ENCODE measurements at regions not wholly inside any gene's neighbourhood (a gene's known extent, or its start where the extent isn't known, plus 50 kb on each side); places are given as distances from the start of the nearest gene placed in this dataset.

DNA sequence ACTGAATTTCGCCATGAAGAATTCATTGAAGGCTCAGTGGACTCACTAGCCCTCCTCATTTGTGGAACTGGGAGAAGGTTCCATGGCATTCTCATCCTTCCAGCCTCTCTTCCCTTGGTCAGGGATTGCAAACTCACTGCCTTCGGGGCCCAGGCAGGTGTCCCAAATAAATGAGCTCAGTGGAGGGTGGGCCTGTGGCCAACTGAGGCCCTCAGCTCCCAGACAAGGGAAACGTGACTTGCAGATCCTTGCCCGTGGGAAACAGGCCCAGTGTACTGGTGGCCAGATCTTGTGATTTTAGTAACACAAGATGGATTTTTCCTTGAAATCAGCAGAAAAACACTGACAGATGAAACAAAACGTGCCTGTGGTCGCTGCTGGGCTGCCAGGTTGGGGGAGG, 168.7 kb upstream of the CTBP2 start:
- intact Hi-C loops (cut with micrococcal nuclease; ENCODE audit: unreplicated experiment): no loop called here
- no peak for DNase-seq (ENCODE audit: low spot score)
- Histone ChIP-seq H3K36me3 (ENCODE audit: insufficient read depth, low read length) (no peaks in the 10 kb centered on the region), H3K9me3 (ENCODE audit: low read length) (no peaks in the 10 kb centered on the region), H3K4me1 (ENCODE audit: insufficient read depth, low read length, poor library complexity, severe bottlenecking) (no peaks in the 10 kb centered on the region), H3K9me2 (ENCODE audit: insufficient read depth, low read length) (no peaks in the 10 kb centered on the region), H3K79me2 (ENCODE audit: insufficient read depth, low read depth, low read length) (no peaks in the 10 kb centered on the region), H3K4me2 (ENCODE audit: low read length) (no peak overlapping the region), H2AFZ (ENCODE audit: low read length) (no peak overlapping the region), H3K27ac (ENCODE audit: low read depth, low read length, poor library complexity, severe bottlenecking) (no peak overlapping the region), H3K4me3 (ENCODE audit: low read depth, low read length, poor library complexity, severe bottlenecking) (no peak overlapping the region), H4K20me1 (ENCODE audit: insufficient read depth, low read length) (no peaks in the 10 kb centered on the region)
- POLR2A ChIA-PET: no interaction called here
- CTCF ChIA-PET (ENCODE audit: unreplicated experiment): no interaction called here
- TF ChIP-seq EZH2phosphoT487 (IDR thresholded peaks at IDR 0.05; ENCODE audit: borderline replicate concordance, low read depth, low read length): no peak
- TF ChIP-seq, protein P1, sequence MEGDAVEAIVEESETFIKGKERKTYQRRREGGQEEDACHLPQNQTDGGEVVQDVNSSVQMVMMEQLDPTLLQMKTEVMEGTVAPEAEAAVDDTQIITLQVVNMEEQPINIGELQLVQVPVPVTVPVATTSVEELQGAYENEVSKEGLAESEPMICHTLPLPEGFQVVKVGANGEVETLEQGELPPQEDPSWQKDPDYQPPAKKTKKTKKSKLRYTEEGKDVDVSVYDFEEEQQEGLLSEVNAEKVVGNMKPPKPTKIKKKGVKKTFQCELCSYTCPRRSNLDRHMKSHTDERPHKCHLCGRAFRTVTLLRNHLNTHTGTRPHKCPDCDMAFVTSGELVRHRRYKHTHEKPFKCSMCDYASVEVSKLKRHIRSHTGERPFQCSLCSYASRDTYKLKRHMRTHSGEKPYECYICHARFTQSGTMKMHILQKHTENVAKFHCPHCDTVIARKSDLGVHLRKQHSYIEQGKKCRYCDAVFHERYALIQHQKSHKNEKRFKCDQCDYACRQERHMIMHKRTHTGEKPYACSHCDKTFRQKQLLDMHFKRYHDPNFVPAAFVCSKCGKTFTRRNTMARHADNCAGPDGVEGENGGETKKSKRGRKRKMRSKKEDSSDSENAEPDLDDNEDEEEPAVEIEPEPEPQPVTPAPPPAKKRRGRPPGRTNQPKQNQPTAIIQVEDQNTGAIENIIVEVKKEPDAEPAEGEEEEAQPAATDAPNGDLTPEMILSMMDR (conservative IDR thresholded peaks at IDR 0.05; ENCODE audit: low read length): no peak
- no TSS peak for BruUV-seq (replicated peaks)

DNA sequence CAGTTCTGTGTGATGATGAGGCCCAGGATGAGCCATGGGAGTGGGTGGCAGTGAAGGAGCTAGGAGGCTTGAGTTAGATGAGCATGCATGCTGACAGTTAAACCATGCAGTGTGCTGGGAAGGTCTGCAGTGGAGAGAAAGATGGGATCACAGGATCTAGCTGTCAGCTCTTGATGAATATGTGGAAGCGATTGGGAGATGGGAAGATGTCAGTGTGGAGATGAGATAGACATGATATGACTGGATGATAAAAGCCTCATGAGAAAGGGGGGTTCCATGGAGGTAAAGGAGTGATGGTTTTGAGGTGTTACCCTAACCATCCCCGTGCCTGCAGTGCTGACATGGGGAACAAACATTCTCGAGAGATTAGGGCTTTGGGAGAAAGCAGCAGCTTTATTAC, 165.0 kb upstream of the CTBP2 start:
- H3K4me1 ChIP-seq (ENCODE audit: insufficient read depth, low read length, poor library complexity, severe bottlenecking): no peaks in the 10 kb centered on the region
- no peak overlapping the region for H3K4me2 ChIP-seq (ENCODE audit: low read length)
- H3K27ac ChIP-seq (ENCODE audit: low read depth, low read length, poor library complexity, severe bottlenecking): no peak overlapping the region
- ChIA-PET CTCF (ENCODE audit: unreplicated experiment) (no interaction called here), POLR2A (no interaction called here)
- no TSS peak for BruUV-seq (replicated peaks)
- no peak overlapping the region for H2AFZ ChIP-seq (ENCODE audit: low read length)
- DNase-seq (ENCODE audit: low spot score): no peak
- TF ChIP-seq EZH2phosphoT487 (IDR thresholded peaks at IDR 0.05; ENCODE audit: borderline replicate concordance, low read depth, low read length): no peak
- TF ChIP-seq, protein P1 (conservative IDR thresholded peaks at IDR 0.05; ENCODE audit: low read length): no peak
- no peaks in the 10 kb centered on the region for H3K9me2 ChIP-seq (ENCODE audit: insufficient read depth, low read length)
- intact Hi-C loops (cut with micrococcal nuclease; ENCODE audit: unreplicated experiment): no loop called here
- no peak overlapping the region for H3K4me3 ChIP-seq (ENCODE audit: low read depth, low read length, poor library complexity, severe bottlenecking)
- H3K79me2 ChIP-seq (ENCODE audit: insufficient read depth, low read depth, low read length): no peaks in the 10 kb centered on the region
- H4K20me1 ChIP-seq (ENCODE audit: insufficient read depth, low read length): no peaks in the 10 kb centered on the region
- H3K36me3 ChIP-seq (ENCODE audit: insufficient read depth, low read length): no peaks in the 10 kb centered on the region
- no peaks in the 10 kb centered on the region for H3K9me3 ChIP-seq (ENCODE audit: low read length)

DNA sequence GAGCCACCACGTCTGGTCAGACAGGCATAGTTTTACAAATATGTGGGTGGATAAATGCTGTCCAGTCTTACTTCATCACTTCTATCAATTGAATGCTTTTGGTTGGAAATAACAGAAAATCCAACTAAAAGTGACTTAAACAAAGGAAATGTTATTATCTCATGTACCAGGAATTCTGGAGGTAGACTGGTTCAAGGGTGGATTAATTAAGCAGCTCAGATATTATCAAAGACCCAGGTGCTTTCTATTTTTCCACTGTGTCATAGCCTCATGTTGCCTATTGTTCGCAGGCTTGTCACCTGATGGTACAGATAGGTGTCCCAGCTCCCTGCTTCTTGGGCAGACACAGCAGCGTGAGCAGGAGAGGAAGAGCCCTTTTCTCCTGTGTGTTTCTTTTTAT, 156.1 kb upstream of the CTBP2 start:
- no peak overlapping the region for H3K4me3 ChIP-seq (ENCODE audit: low read depth, low read length, poor library complexity, severe bottlenecking)
- no peaks in the 10 kb centered on the region for H3K9me2 ChIP-seq (ENCODE audit: insufficient read depth, low read length)
- no peaks in the 10 kb centered on the region for H3K79me2 ChIP-seq (ENCODE audit: insufficient read depth, low read depth, low read length)
- BruUV-seq (replicated peaks): no TSS peak
- POLR2A ChIA-PET: no interaction called here
- H2AFZ ChIP-seq (ENCODE audit: low read length): no peak overlapping the region
- DNase-seq (ENCODE audit: low spot score): no peak
- H3K4me1 ChIP-seq (ENCODE audit: insufficient read depth, low read length, poor library complexity, severe bottlenecking): no peaks in the 10 kb centered on the region
- H3K9me3 ChIP-seq (ENCODE audit: low read length): no peaks in the 10 kb centered on the region
- no peaks in the 10 kb centered on the region for H4K20me1 ChIP-seq (ENCODE audit: insufficient read depth, low read length)
- TF ChIP-seq, protein P1 (conservative IDR thresholded peaks at IDR 0.05; ENCODE audit: low read length): no peak
- TF ChIP-seq EZH2phosphoT487 (IDR thresholded peaks at IDR 0.05; ENCODE audit: borderline replicate concordance, low read depth, low read length): no peak
- CTCF ChIA-PET (ENCODE audit: unreplicated experiment): no interaction called here
- H3K36me3 ChIP-seq (ENCODE audit: insufficient read depth, low read length): no peaks in the 10 kb centered on the region
- intact Hi-C loops (cut with micrococcal nuclease; ENCODE audit: unreplicated experiment): no loop called here
- H3K4me2 ChIP-seq (ENCODE audit: low read length): no peak overlapping the region
- no peak overlapping the region for H3K27ac ChIP-seq (ENCODE audit: low read depth, low read length, poor library complexity, severe bottlenecking)

All from OCI-LY7 (cell line).